Gastroesophageal sphincter (tissue), 4 donors: ENCODE measurements at regions not wholly inside any gene's neighbourhood (a gene's known extent, or its start where the extent isn't known, plus 50 kb on each side); places are given as distances from the start of the nearest gene placed in this dataset.

Source experiments
- ATAC-seq: fragments of 150-250 bp; one replicate; pipeline ENCODE4 v1.9.1; 2016; ENCODE audit warnings: mild to moderate bottlenecking, moderate library complexity
- H3K27ac ChIP-seq, 4 donors: fragments of 200-600 bp; sonication (generic) in 3 of 4; 1 replicate in 3 of 4; 2 replicates in 1 of 4; pipeline ENCODE4 v1.5.1; 2016 to 2019
- H3K27me3 ChIP-seq: fragments of 200-600 bp; sonication (generic); one replicate; pipeline ENCODE4 v1.5.1; 2019
- H3K36me3 ChIP-seq, 2 donors: fragments of 200-600 bp; sonication (generic); one replicate each; pipeline ENCODE4 v1.5.1; 2019; ENCODE audit warnings: control low read depth in 1 of 2
- H3K4me1 ChIP-seq, 3 donors: fragments of 200-600 bp; sonication (generic); 1 replicate in 2 of 3; 2 replicates in 1 of 3; pipeline ENCODE4 v1.5.1; 2016 to 2019; ENCODE audit warnings: control low read depth in 2 of 3
- H3K4me3 ChIP-seq, 2 donors: fragments of 200-600 bp; sonication (generic); one replicate each; pipeline ENCODE4 v1.5.1; 2019; ENCODE audit warnings: mild to moderate bottlenecking in 1 of 2, moderate library complexity in 1 of 2
- H3K9me3 ChIP-seq, 3 donors: fragments of 200-600 bp; sonication (generic); one replicate each; pipeline ENCODE4 v1.5.1; 2017 to 2019; ENCODE audit warnings: control low read depth in 2 of 3
- CTCF ChIP-seq, 4 experiments: fragments of 200-600 bp in 2 of 4; fragments of 450-650 bp in 2 of 4; sonication (generic) in 1 of 4; IDR thresholded peaks; one replicate each; pipeline ENCODE4 v1.5.1; 2017 to 2019; ENCODE audit warnings: antibody characterized with exemption in 4 of 4, mild to moderate bottlenecking in 2 of 4, moderate library complexity in 2 of 4
- EP300 ChIP-seq: sonication (generic); formaldehyde crosslinking; IDR thresholded peaks from one replicate; pipeline ENCODE4 v1.6.1; 2017; ENCODE audit warnings: antibody characterized with exemption, mild to moderate bottlenecking
- POLR2A ChIP-seq, 2 donors: fragments of 450-650 bp; IDR thresholded peaks; one replicate each; pipeline ENCODE4 v1.6.1; 2017; ENCODE audit warnings: antibody characterized with exemption in 2 of 2, mild to moderate bottlenecking in 2 of 2, moderate library complexity in 1 of 2
- POLR2AphosphoS5 ChIP-seq: sonication (generic); formaldehyde crosslinking; IDR thresholded peaks from one replicate; pipeline ENCODE4 v1.6.1; 2017; ENCODE audit warnings: antibody characterized with exemption
- WGBS, 2 donors: methylation state at CpG; one replicate each; pipeline ENCODE4 v1.1.5; 2018; ENCODE audit warnings: low coverage in 1 of 2; 5-methylcytosine and 5-hydroxymethylcytosine counted together

GRCh38 chr4:179755322-179755721 lies 2313.1 kb upstream of the AGA start:
- H3K4me3 ChIP-seq = no peak overlapping the region
- no peaks in the 10 kb centered on the region for H3K4me1 ChIP-seq
- WGBS, 2 donors = 50 to 75% methylated on average over 1 of the region's 1 CpG

GRCh38 chr4:179757641-179758040 lies 2315.4 kb upstream of the AGA start:
- no peak for ATAC-seq
- WGBS, 2 donors = 47 to 86% methylated on average over 1 of the region's 1 CpG

More at GRCh38 chr4:179755322-179755721, 2313.1 kb upstream of the AGA start:
- TF ChIP-seq EP300 = no peak
- no peak for TF ChIP-seq CTCF (IDR thresholded peaks at IDR 0.05)
- no peak for TF ChIP-seq POLR2AphosphoS5
- no peak for TF ChIP-seq POLR2A (IDR thresholded peaks at IDR 0.05)
- Histone ChIP-seq H3K9me3 (no peaks in the 10 kb centered on the region), H3K36me3 (no peaks in the 10 kb centered on the region), H3K27ac (no peak overlapping the region), H3K27me3 (no peaks in the 10 kb centered on the region)
- ATAC-seq = no peak

GRCh38 chr4:179762840-179763239 lies 2320.6 kb upstream of the AGA start:
- H3K9me3 ChIP-seq = peaks cover 0 to 7% (median 0%) of the 10 kb centered on the region in 3 donors

More at GRCh38 chr4:179757641-179758040, 2315.4 kb upstream of the AGA start:
- Histone ChIP-seq H3K9me3 (no peaks in the 10 kb centered on the region), H3K27ac (no peak overlapping the region), H3K27me3 (no peaks in the 10 kb centered on the region), H3K36me3 (no peaks in the 10 kb centered on the region), H3K4me3 (no peak overlapping the region), H3K4me1 (no peaks in the 10 kb centered on the region)
- TF ChIP-seq EP300 = no peak
- TF ChIP-seq CTCF (IDR thresholded peaks at IDR 0.05) = no peak
- no peak for TF ChIP-seq POLR2AphosphoS5
- no peak for TF ChIP-seq POLR2A (IDR thresholded peaks at IDR 0.05)

GRCh38 chr4:179766938-179767337 lies 2324.7 kb upstream of the AGA start:
- Histone ChIP-seq H3K27ac (no peak overlapping the region), H3K4me1 (no peaks in the 10 kb centered on the region), H3K27me3 (no peaks in the 10 kb centered on the region), H3K36me3 (no peaks in the 10 kb centered on the region), H3K9me3 (peaks cover 0 to 7% (median 0%) of the 10 kb centered on the region in 3 donors), H3K4me3 (no peak overlapping the region)
- TF ChIP-seq CTCF (IDR thresholded peaks at IDR 0.05) (no peak), POLR2A (IDR thresholded peaks at IDR 0.05) (no peak), EP300 (no peak), POLR2AphosphoS5 (no peak)
- 88 to 94% methylated on average over 1 of the region's 4 CpGs for WGBS, 2 donors
- ATAC-seq = no peak

More at GRCh38 chr4:179762840-179763239, 2320.6 kb upstream of the AGA start:
- Histone ChIP-seq H3K27me3 (no peaks in the 10 kb centered on the region), H3K36me3 (no peaks in the 10 kb centered on the region), H3K4me1 (no peaks in the 10 kb centered on the region), H3K27ac (no peak overlapping the region), H3K4me3 (no peak overlapping the region)
- ATAC-seq = no peak
- no peak for TF ChIP-seq EP300
- no peak for TF ChIP-seq POLR2A (IDR thresholded peaks at IDR 0.05)
- TF ChIP-seq POLR2AphosphoS5 = no peak
- TF ChIP-seq CTCF (IDR thresholded peaks at IDR 0.05) = no peak
- WGBS, 2 donors = 67 to 78% methylated on average over 5 of the region's 5 CpGs

GRCh38 chr4:179768996-179769395 lies 2326.8 kb upstream of the AGA start:
- H3K4me1 ChIP-seq = no peaks in the 10 kb centered on the region
- peaks cover 0 to 7% (median 0%) of the 10 kb centered on the region in 3 donors for H3K9me3 ChIP-seq
- 73 to 90% methylated on average over 3 of the region's 3 CpGs for WGBS, 2 donors

More at GRCh38 chr4:179768996-179769395, 2326.8 kb upstream of the AGA start:
- ATAC-seq = no peak
- Histone ChIP-seq H3K36me3 (no peaks in the 10 kb centered on the region), H3K27me3 (no peaks in the 10 kb centered on the region), H3K4me3 (no peak overlapping the region), H3K27ac (no peak overlapping the region)
- TF ChIP-seq EP300 = no peak
- TF ChIP-seq POLR2AphosphoS5 = no peak
- no peak for TF ChIP-seq CTCF (IDR thresholded peaks at IDR 0.05)
- no peak for TF ChIP-seq POLR2A (IDR thresholded peaks at IDR 0.05)
